H1 (cell line): ENCODE measurements at regions not wholly inside any gene's neighbourhood (a gene's known extent, or its start where the extent isn't known, plus 50 kb on each side); places are given as distances from the start of the nearest gene placed in this dataset.

ENCODE experiments used
- CTCF ChIA-PET: fragments of 300-600 bp; sonication (Branson Sonifier 250); formaldehyde crosslinking; loops from one replicate; lab custom pipeline; 2021; ENCODE audit not compliant: partially characterized antibody; lab: Charles Lee
- POLR2A ChIA-PET: fragments of 300-600 bp; sonication (Branson Sonifier 250); formaldehyde crosslinking; loops from one replicate; lab custom pipeline; 2021; ENCODE audit warnings: inconsistent platforms; ENCODE audit not compliant: partially characterized antibody; lab: Charles Lee
- DNase-seq, 2 experiments: peaks; one replicate each; pipeline versions ENCODE4 v3.0.0 to v3.0.0-alpha.2; 2010 to 2022; ENCODE audit warnings: low spot score in 2 of 2, low read depth in 1 of 2, mixed read lengths in 1 of 2
- FAIRE-seq: peaks from 2 replicates; lab custom pipeline; 2011; peaks lifted over from hg19 to GRCh38; lab: Jason Lieb, UNC
- H2AFZ ChIP-seq: 2 replicates; pipeline ENCODE4 v1.8.1; 2012; ENCODE audit warnings: low read length, inconsistent platforms
- H2AK5ac ChIP-seq: 2 replicates; pipeline ENCODE4 v1.6.1; 2013; ENCODE audit warnings: low read depth, low read length
- H2BK120ac ChIP-seq: replicated peaks from 2 replicates; pipeline ENCODE3; 2013; ENCODE audit warnings: low read depth, low read length, inconsistent platforms
- H2BK12ac ChIP-seq: 2 replicates; pipeline ENCODE4 v1.6.1; 2013; ENCODE audit warnings: low read depth, low read length
- H2BK15ac ChIP-seq: 2 replicates; pipeline ENCODE4 v1.6.1; 2013; ENCODE audit warnings: low read length
- H2BK20ac ChIP-seq: 2 replicates; pipeline ENCODE4 v1.6.1; 2013; ENCODE audit warnings: low read length
- H2BK5ac ChIP-seq: 2 replicates; pipeline ENCODE4 v1.6.1; 2013; ENCODE audit warnings: low read depth, low read length
- H3K14ac ChIP-seq: 2 replicates; pipeline ENCODE4 v1.6.1; 2013; ENCODE audit warnings: inconsistent platforms; ENCODE audit not compliant: insufficient read length
- H3K18ac ChIP-seq: 2 replicates; pipeline ENCODE4 v1.6.1; 2013; ENCODE audit warnings: low read length; ENCODE audit errors: extremely low read depth
- H3K23ac ChIP-seq: 2 replicates; pipeline ENCODE4 v1.6.1; 2013; ENCODE audit warnings: inconsistent platforms; ENCODE audit not compliant: insufficient read length
- H3K23me2 ChIP-seq: 2 replicates; pipeline ENCODE4 v1.6.1; 2013; ENCODE audit warnings: low read depth, low read length
- H3K27ac ChIP-seq: 2 replicates; pipeline ENCODE4 v1.6.1; 2011; ENCODE audit warnings: low read depth, low read length, inconsistent platforms
- H3K27me3 ChIP-seq, 4 experiments: replicated peaks in 1 of 4; 1 replicate in 1 of 4; 2 replicates in 3 of 4; pipeline versions ENCODE4 v1.6.1 to v1.8.1; 2011 to 2013; ENCODE audit warnings: low read length in 3 of 4, mild to moderate bottlenecking in 3 of 4, inconsistent platforms in 2 of 4, mixed read lengths in 2 of 4, moderate library complexity in 1 of 4; ENCODE audit not compliant: control insufficient read depth in 3 of 4, insufficient read depth in 3 of 4; ENCODE audit errors: extremely low read depth in 1 of 4
- H3K36me3 ChIP-seq, 4 experiments: 2 replicates each; pipeline versions ENCODE4 v1.6.1 to v1.8.1; 2011 to 2013; ENCODE audit warnings: mild to moderate bottlenecking in 4 of 4, low read length in 3 of 4, moderate library complexity in 2 of 4, control low read depth in 1 of 4, inconsistent platforms in 1 of 4; ENCODE audit not compliant: insufficient read depth in 4 of 4, control insufficient read depth in 2 of 4
- H3K4ac ChIP-seq: replicated peaks from 2 replicates; pipeline ENCODE3; 2013; ENCODE audit warnings: low read length, low read depth, mixed read lengths, inconsistent platforms; ENCODE audit not compliant: insufficient read length
- H3K4me1 ChIP-seq, 4 experiments: replicated peaks in 1 of 4; 1 replicate in 1 of 4; 2 replicates in 3 of 4; pipeline versions ENCODE4 v1.6.1 to v1.8.1; 2011 to 2013; ENCODE audit warnings: low read length in 3 of 4, inconsistent platforms in 2 of 4, mixed read lengths in 1 of 4; ENCODE audit not compliant: insufficient read depth in 4 of 4, control insufficient read depth in 3 of 4
- H3K4me2 ChIP-seq, 2 experiments: 2 replicates each; pipeline versions ENCODE4 v1.6.1 to v1.8.1; 2011 to 2013; ENCODE audit warnings: low read depth in 2 of 2, low read length in 2 of 2, control low read depth in 1 of 2, inconsistent platforms in 1 of 2, mild to moderate bottlenecking in 1 of 2; ENCODE audit not compliant: insufficient read depth in 1 of 2
- H3K4me3 ChIP-seq, 4 experiments: fragments of 200-600, 300-600 bp in 1 of 4; sonication (generic), shearing (Covaris generic), sonication (Bioruptor Twin) in 1 of 4; 2 replicates each; pipeline versions ENCODE4 v1.5.1 to v1.8.1; 2011 to 2016; ENCODE audit warnings: low read length in 4 of 4, low read depth in 3 of 4, control low read depth in 2 of 4, inconsistent platforms in 2 of 4, mild to moderate bottlenecking in 2 of 4, mixed read lengths in 1 of 4, moderate library complexity in 1 of 4; ENCODE audit not compliant: insufficient read depth in 2 of 4; ENCODE audit errors: extremely low read depth in 1 of 4
- H3K56ac ChIP-seq: replicated peaks from 2 replicates; pipeline ENCODE3; 2013; ENCODE audit warnings: low read depth, mild to moderate bottlenecking, mixed read lengths, low read length, inconsistent platforms; ENCODE audit not compliant: insufficient read length
- H3K79me1 ChIP-seq: 2 replicates; pipeline ENCODE4 v1.6.1; 2013; ENCODE audit warnings: low read depth, low read length, control low read depth
- H3K79me2 ChIP-seq, 2 experiments: 2 replicates each; pipeline versions ENCODE4 v1.6.1 to v1.8.1; 2012 to 2013; ENCODE audit warnings: low read length in 2 of 2, mild to moderate bottlenecking in 2 of 2, inconsistent platforms in 1 of 2; ENCODE audit not compliant: insufficient read depth in 2 of 2, control insufficient read depth in 1 of 2
- H3K9ac ChIP-seq, 4 experiments: replicated peaks in 1 of 4; 1 replicate in 1 of 4; 2 replicates in 3 of 4; pipeline versions ENCODE4 v1.6.1 to v1.8.1; 2011 to 2013; ENCODE audit warnings: low read depth in 3 of 4, low read length in 3 of 4, control low read depth in 2 of 4, mild to moderate bottlenecking in 2 of 4, moderate library complexity in 2 of 4, inconsistent platforms in 1 of 4; ENCODE audit errors: extremely low read depth in 1 of 4
- H3K9me3 ChIP-seq, 2 experiments: 2 replicates each; pipeline versions ENCODE4 v1.6.1 to v1.8.1; 2012 to 2013; ENCODE audit warnings: mild to moderate bottlenecking in 2 of 2, moderate library complexity in 2 of 2, control low read depth in 1 of 2, inconsistent platforms in 1 of 2, low read depth in 1 of 2, low read length in 1 of 2, mixed read lengths in 1 of 2; ENCODE audit not compliant: insufficient read depth in 2 of 2
- H4K20me1 ChIP-seq, 2 experiments: replicated peaks in 1 of 2; 2 replicates each; pipeline versions ENCODE3 to v1.8.1; 2011 to 2013; ENCODE audit warnings: inconsistent platforms in 2 of 2, low read length in 2 of 2, mild to moderate bottlenecking in 1 of 2; ENCODE audit not compliant: insufficient read depth in 2 of 2, control insufficient read depth in 1 of 2
- H4K5ac ChIP-seq: 2 replicates; pipeline ENCODE4 v1.6.1; 2013; ENCODE audit warnings: low read length, low read depth, mixed read lengths, inconsistent platforms; ENCODE audit not compliant: insufficient read length
- H4K8ac ChIP-seq: 2 replicates; pipeline ENCODE4 v1.8.0; 2013; ENCODE audit warnings: mild to moderate bottlenecking, moderate library complexity, low read length, inconsistent platforms; ENCODE audit not compliant: insufficient read depth; ENCODE audit errors: extremely low read depth
- H4K91ac ChIP-seq: replicated peaks from 2 replicates; pipeline ENCODE3; 2013; ENCODE audit warnings: low read length, mixed read lengths, inconsistent platforms; ENCODE audit not compliant: insufficient read length
- E2F6 ChIP-seq: IDR thresholded peaks from 2 replicates; pipeline ENCODE4 v1.6.1; 2012; ENCODE audit warnings: inconsistent platforms
- RXRA ChIP-seq: IDR thresholded peaks from 2 replicates; pipeline ENCODE4 v1.6.1; 2011; ENCODE audit warnings: low read depth, mild to moderate bottlenecking, low read length, moderate library complexity; ENCODE audit not compliant: insufficient read depth
- ZNF274 ChIP-seq: IDR thresholded peaks from 2 replicates; pipeline ENCODE4 v1.7.0; 2012; ENCODE audit warnings: low read length, borderline replicate concordance; ENCODE audit errors: extremely low read depth
- WGBS, 2 experiments: shearing (Covaris generic) in 1 of 2; methylation state at CpG; one replicate each; pipeline versions ENCODE4 v1.1.6 to v1.1.7; 2013 to 2015; ENCODE audit warnings: low lambda C conversion rate in 2 of 2, mixed read lengths in 2 of 2, inconsistent platforms in 1 of 2, low coverage in 1 of 2, missing lambda C conversion rate in 1 of 2; ENCODE audit not compliant: insufficient replicate concordance in 2 of 2, insufficient coverage in 1 of 2, insufficient read length in 1 of 2; ENCODE audit errors: extremely low coverage in 1 of 2, missing lambda C conversion rate in 1 of 2; 5-methylcytosine and 5-hydroxymethylcytosine counted together

GRCh38 chr13:26465514-26465913 is 92.0 kb upstream of the WASF3 start:
- peaks cover 0 to 2% (median 0%) of the 10 kb centered on the region in 4 experiments; a peak in 3 of 7 replicates for H3K4me1 ChIP-seq
- no peak overlapping the region for H3K27ac ChIP-seq
- no peaks in the 10 kb centered on the region for H3K23me2 ChIP-seq
- H3K23ac ChIP-seq, result no peak overlapping the region
- H2BK20ac ChIP-seq, result no peak overlapping the region
- no peaks in the 10 kb centered on the region for H3K9me3 ChIP-seq
- no peak overlapping the region for H3K9ac ChIP-seq
- no peak for TF ChIP-seq RXRA
- TF ChIP-seq E2F6, result no peak
- TF ChIP-seq ZNF274, result no peak
- H4K8ac ChIP-seq, result no peak overlapping the region
- peak overlapping the region; percentile 66 for H4K91ac ChIP-seq
- 91% methylated on average over 12 of the region's 12 CpGs; no CpG with 5 or more reads in 1 of the 2 experiments for WGBS, 2 experiments
- H3K27me3 ChIP-seq, result no peaks in the 10 kb centered on the region
- H4K5ac ChIP-seq, result no peak overlapping the region
- CTCF ChIA-PET, result interaction anchor here (0.7 kb wide), 1 partner anchor 13 kb away, joined by 5 read pairs; no protein-coding TSS in a partner anchor
- no peak overlapping the region for H2AK5ac ChIP-seq
- H2BK12ac ChIP-seq, result no peak overlapping the region
- FAIRE-seq (no peak), DNase-seq (peak in 1 of 2 experiments; percentile 26)
- H3K79me1 ChIP-seq, result no peaks in the 10 kb centered on the region
- H3K79me2 ChIP-seq, result no peaks in the 10 kb centered on the region
- no peak overlapping the region for H3K56ac ChIP-seq
- H4K20me1 ChIP-seq, result no peaks in the 10 kb centered on the region
- no peak overlapping the region for H2BK15ac ChIP-seq
- H2BK5ac ChIP-seq, result no peak overlapping the region
- no peak overlapping the region for H3K4me3 ChIP-seq
- no peak overlapping the region for H3K4ac ChIP-seq
- no peaks in the 10 kb centered on the region for H3K36me3 ChIP-seq
- no peak overlapping the region for H3K4me2 ChIP-seq
- no peak overlapping the region for H2BK120ac ChIP-seq
- no peak overlapping the region for H3K14ac ChIP-seq
- POLR2A ChIA-PET, result no interaction called here
- H2AFZ ChIP-seq, result no peak overlapping the region
- H3K18ac ChIP-seq, result no peak overlapping the region
